Stimulated activated memory B cell treated with anti-CD40 and anti-IgM and Interleukin-4, amounts not matched to agents 10 μg/mL and 1 μg/mL and 100 μg/mL, for 72 hours (primary cell): ENCODE measurements at regions not wholly inside any gene's neighbourhood (a gene's known extent, or its start where the extent isn't known, plus 50 kb on each side); places are given as distances from the start of the nearest gene placed in this dataset.

Experiments
- ATAC-seq: fragments of 150-1000 bp; cut with Tn5 transposase; 2 replicates; pipeline ENCODE4 v1.10.0; 2021
- H3K27ac Mint-ChIP-seq: one replicate; pipeline ENCODE4 v1.8.0; 2022; ENCODE audit warnings: mild to moderate bottlenecking, mixed read lengths
- H3K27me3 Mint-ChIP-seq: one replicate; pipeline ENCODE4 v1.8.0; 2022; ENCODE audit warnings: mixed read lengths
- H3K36me3 Mint-ChIP-seq: one replicate; pipeline ENCODE4 v1.8.0; 2022; ENCODE audit warnings: mixed read lengths
- H3K4me1 Mint-ChIP-seq: one replicate; pipeline ENCODE4 v1.8.0; 2022; ENCODE audit warnings: mixed read lengths
- H3K4me3 Mint-ChIP-seq: one replicate; pipeline ENCODE4 v1.8.0; 2022; ENCODE audit warnings: mild to moderate bottlenecking, moderate library complexity, mixed read lengths
- H3K9me3 Mint-ChIP-seq: one replicate; pipeline ENCODE4 v1.8.0; 2022; ENCODE audit warnings: mixed read lengths

- Mint-ChIP-seq H3K9me3 (no peaks in the 10 kb centered on the region), H3K36me3 (no peaks in the 10 kb centered on the region), H3K4me1 (no peaks in the 10 kb centered on the region), H3K27ac (no peak overlapping the region), H3K4me3 (no peak overlapping the region), H3K27me3 (peaks cover 13% of the 10 kb centered on the region)
- no peak for ATAC-seq
Observed at GRCh38 chr12:66025477-66025876, 105.1 kb downstream of the LLPH start.

DNA sequence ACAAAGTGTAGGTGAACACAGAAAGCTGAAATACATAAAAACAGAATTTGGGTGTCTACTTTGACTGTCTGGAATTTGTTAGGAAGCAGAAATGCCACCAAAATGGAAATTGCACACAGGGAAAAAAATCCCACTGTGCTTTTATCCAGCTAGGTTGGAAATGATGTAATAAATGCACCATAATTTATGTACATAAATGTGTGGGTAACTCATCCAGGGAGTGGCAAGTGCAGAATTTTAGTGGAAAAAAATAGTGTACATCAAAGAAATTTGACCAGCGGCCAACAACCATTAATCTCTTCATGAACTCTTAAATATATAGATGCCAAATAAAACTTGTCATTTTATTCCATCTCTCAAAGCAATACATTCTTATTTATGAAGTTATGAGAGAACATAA lies 105.6 kb downstream of the LLPH start:
- no peak overlapping the region for H3K27ac Mint-ChIP-seq
- no peaks in the 10 kb centered on the region for H3K36me3 Mint-ChIP-seq
- peaks cover 9% of the 10 kb centered on the region for H3K27me3 Mint-ChIP-seq
- no peak for ATAC-seq
- H3K4me1 Mint-ChIP-seq = no peaks in the 10 kb centered on the region
- no peaks in the 10 kb centered on the region for H3K9me3 Mint-ChIP-seq
- no peak overlapping the region for H3K4me3 Mint-ChIP-seq

- Mint-ChIP-seq H3K4me1 (no peaks in the 10 kb centered on the region), H3K36me3 (no peaks in the 10 kb centered on the region), H3K9me3 (no peaks in the 10 kb centered on the region), H3K4me3 (no peak overlapping the region), H3K27me3 (peaks cover 9% of the 10 kb centered on the region), H3K27ac (no peak overlapping the region)
- no peak for ATAC-seq
Observed at GRCh38 chr12:66020481-66020880, 110.1 kb downstream of the LLPH start.

DNA sequence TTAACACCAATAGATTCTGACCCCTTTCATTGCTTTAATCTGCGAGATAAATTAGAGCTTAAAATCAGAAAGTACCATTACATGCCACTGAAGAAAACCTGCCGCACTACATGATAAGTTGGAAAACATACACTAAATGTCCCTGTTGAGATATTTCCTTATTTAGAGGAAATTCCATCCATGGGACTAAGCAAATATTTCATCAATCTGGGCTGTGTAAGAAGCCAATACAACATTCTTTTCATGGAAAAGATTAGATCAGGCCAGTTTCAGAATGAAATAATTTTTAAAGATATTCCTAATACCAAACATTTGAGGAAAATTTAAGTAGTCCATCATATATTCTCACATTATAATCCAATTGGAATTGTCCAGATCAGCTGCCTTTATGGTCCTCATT lies 112.8 kb downstream of the LLPH start:
- no peaks in the 10 kb centered on the region for H3K4me1 Mint-ChIP-seq
- no peak for ATAC-seq
- no peak overlapping the region for H3K4me3 Mint-ChIP-seq
- no peaks in the 10 kb centered on the region for H3K36me3 Mint-ChIP-seq
- H3K27me3 Mint-ChIP-seq = peaks cover 9% of the 10 kb centered on the region
- no peak overlapping the region for H3K27ac Mint-ChIP-seq
- no peaks in the 10 kb centered on the region for H3K9me3 Mint-ChIP-seq
